HUES64 (cell line): ENCODE measurements at regions not wholly inside any gene's neighbourhood (a gene's known extent, or its start where the extent isn't known, plus 50 kb on each side); places are given as distances from the start of the nearest gene placed in this dataset.

Experiments
- H3K27ac ChIP-seq: 2 replicates; pipeline ENCODE4 v1.7.0; 2013; ENCODE audit warnings: low read depth, low read length, inconsistent platforms
- H3K27me3 ChIP-seq: 2 replicates; pipeline ENCODE4 v1.6.1; 2013; ENCODE audit warnings: mild to moderate bottlenecking, low read length; ENCODE audit not compliant: insufficient read depth
- H3K36me3 ChIP-seq: 2 replicates; pipeline ENCODE4 v1.6.1; 2013; ENCODE audit warnings: mild to moderate bottlenecking, low read length; ENCODE audit not compliant: insufficient read depth
- H3K4me1 ChIP-seq: 2 replicates; pipeline ENCODE4 v1.6.1; 2013; ENCODE audit warnings: mild to moderate bottlenecking, low read length, moderate library complexity; ENCODE audit not compliant: insufficient read depth
- H3K4me3 ChIP-seq: 2 replicates; pipeline ENCODE4 v1.5.1; 2013; ENCODE audit warnings: mild to moderate bottlenecking, low read length, moderate library complexity
- H3K9ac ChIP-seq: 2 replicates; pipeline ENCODE4 v1.6.1; 2013; ENCODE audit warnings: mild to moderate bottlenecking, low read depth, low read length
- H3K9me3 ChIP-seq: 2 replicates; pipeline ENCODE4 v1.6.1; 2013; ENCODE audit warnings: low read depth, low read length; ENCODE audit not compliant: insufficient read depth
- WGBS: fragments of 150-250, 120-280 bp; methylation state at CpG from one replicate; pipeline ENCODE4 v1.1.7; 2013; ENCODE audit warnings: missing lambda C conversion rate; 5-methylcytosine and 5-hydroxymethylcytosine counted together

DNA sequence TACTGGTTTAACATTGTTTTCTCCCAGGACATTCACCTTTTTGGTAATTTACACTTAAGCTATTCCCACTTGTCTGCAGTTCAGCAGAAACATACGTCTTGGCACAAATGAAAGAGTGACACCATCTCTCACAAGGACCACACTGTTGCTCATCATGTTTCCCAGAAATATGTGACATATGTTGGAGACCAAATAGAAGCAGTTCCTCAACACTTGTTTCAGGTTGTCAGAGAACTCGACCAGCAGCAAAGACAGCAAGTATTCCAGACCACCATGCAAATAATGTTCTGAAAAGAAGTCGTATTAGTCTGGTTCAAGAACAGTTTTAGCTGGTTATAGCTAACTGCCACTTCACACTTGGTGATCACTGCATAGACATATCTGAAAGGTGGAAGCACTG lies 81.3 kb upstream of the KLF6 start:
- Histone ChIP-seq H3K4me1 (no peaks in the 10 kb centered on the region), H3K27me3 (no peaks in the 10 kb centered on the region), H3K36me3 (no peaks in the 10 kb centered on the region), H3K4me3 (no peak overlapping the region), H3K9me3 (no peaks in the 10 kb centered on the region), H3K9ac (no peak overlapping the region), H3K27ac (no peak overlapping the region)
- 89% methylated on average over 3 of the region's 3 CpGs for WGBS

GRCh38 chr10:3865565-3865964 lies 80.6 kb upstream of the KLF6 start:
- H3K4me1 ChIP-seq = no peaks in the 10 kb centered on the region
- no peak overlapping the region for H3K9ac ChIP-seq
- H3K36me3 ChIP-seq = no peaks in the 10 kb centered on the region
- no peaks in the 10 kb centered on the region for H3K27me3 ChIP-seq
- H3K9me3 ChIP-seq = no peaks in the 10 kb centered on the region
- H3K27ac ChIP-seq = no peak overlapping the region
- 97% methylated on average over 2 of the region's 3 CpGs for WGBS
- H3K4me3 ChIP-seq = no peak overlapping the region

DNA sequence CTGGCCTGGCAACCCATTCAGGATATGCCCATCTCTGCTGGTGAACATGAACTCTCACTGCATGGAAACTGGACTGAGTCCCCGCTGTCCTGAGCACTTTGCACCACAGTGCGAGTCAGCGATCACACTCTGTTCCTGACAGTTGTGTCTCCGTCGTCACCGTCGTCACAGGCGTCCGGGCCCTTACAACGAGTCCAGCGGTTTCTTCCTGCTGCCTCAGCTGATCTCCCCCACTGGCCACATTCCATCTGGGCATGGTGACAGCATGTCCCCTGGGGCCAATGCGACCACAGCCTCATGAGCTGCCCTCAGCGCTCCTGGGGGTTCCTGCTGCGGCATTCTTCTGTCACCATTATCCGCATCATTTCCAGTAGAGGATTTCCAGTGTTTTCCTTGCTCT lies 76.8 kb upstream of the KLF6 start:
- no peak overlapping the region for H3K9ac ChIP-seq
- H3K36me3 ChIP-seq = no peaks in the 10 kb centered on the region
- 88% methylated on average over 15 of the region's 15 CpGs for WGBS
- H3K4me1 ChIP-seq = no peaks in the 10 kb centered on the region
- H3K27ac ChIP-seq = no peak overlapping the region
- no peak overlapping the region for H3K4me3 ChIP-seq
- H3K27me3 ChIP-seq = no peaks in the 10 kb centered on the region
- H3K9me3 ChIP-seq = no peaks in the 10 kb centered on the region

DNA sequence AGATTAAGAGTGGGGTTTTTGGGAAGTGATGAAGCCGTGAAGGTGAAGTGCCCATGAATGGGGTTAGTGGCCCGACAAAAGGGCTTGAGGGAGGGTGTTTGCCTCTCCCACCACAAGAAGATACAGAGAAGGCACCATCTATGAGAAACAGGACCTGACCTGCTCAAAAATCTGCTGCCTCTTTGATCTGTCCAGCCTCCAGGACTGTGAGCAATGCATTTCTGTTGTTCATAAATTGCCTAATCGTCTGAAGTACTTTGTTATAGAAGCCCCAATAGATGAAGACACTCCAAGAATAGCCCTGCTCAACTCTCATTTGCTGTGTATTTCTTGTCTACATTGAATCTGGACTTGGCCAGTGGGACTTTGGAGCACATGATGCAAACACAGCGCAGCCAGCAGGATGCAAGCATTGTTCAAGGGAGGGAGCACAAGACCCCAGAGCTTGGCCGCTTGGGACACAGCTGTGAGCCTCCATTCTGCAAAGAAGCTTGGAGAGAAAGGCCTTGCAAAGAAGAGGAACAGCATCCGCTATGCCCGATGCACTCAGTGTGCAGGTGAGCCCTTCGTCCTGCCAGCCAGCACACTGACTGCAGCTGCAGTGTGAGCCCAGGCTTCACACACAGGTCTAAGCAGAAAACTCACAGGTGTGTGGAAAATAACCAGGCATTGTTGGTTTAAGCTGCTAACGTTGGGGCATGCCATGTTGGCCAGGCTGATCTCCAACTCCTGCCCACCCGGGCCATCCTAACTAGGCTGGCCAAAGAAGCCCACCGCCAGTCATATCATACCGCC lies 73.2 kb upstream of the KLF6 start:
- Histone ChIP-seq H3K27me3 (no peaks in the 10 kb centered on the region), H3K9ac (no peak overlapping the region), H3K36me3 (no peaks in the 10 kb centered on the region), H3K4me3 (no peak overlapping the region), H3K4me1 (peaks cover 8% of the 10 kb centered on the region), H3K9me3 (no peaks in the 10 kb centered on the region), H3K27ac (no peak overlapping the region)
- 89% methylated on average over 12 of the region's 12 CpGs for WGBS

DNA sequence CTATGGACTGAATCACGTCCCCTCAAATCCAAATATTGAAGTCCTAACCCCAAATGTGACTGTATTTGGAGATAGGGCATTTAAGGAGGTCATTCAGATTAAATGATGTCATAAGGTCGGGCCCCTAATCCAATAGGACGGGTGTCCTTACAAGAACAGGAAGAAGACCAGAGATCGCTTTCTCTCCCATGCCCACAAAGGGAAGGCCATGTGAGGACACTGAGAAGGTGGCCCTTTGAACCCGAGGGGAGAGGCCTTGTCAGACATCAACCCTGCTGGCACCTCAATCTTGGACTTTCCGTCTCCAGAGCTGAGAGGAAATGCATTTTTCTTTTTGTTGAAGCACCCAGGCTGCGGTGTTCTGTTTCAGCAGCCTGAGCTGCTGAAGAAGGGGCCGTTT lies 72.3 kb upstream of the KLF6 start:
- no peak overlapping the region for H3K9ac ChIP-seq
- H3K27ac ChIP-seq = no peak overlapping the region
- peaks cover 17% of the 10 kb centered on the region for H3K4me1 ChIP-seq
- H3K27me3 ChIP-seq = no peaks in the 10 kb centered on the region
- H3K9me3 ChIP-seq = no peaks in the 10 kb centered on the region
- H3K36me3 ChIP-seq = no peaks in the 10 kb centered on the region
- WGBS = 86% methylated on average over 7 of the region's 8 CpGs
- no peak overlapping the region for H3K4me3 ChIP-seq

DNA sequence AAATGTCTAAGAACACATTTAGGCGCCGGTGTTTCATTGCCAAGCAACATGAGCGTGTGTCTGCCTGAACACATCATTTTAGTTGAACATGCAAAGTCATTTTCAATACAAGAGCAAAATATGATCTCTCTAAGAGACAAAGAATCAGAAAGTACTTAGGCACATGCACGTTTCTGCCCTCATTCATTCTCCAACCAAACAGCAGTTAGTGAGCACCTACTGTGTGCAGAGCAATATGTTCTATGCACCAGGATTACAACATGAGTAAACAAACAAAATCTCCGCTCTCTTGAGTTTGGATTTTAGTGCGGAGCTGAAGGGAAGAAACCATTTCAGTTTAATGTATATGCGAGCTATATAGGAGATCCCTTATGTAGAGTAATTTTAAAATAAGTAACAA lies 71.6 kb upstream of the KLF6 start:
- Histone ChIP-seq H3K4me3 (no peak overlapping the region), H3K27me3 (no peaks in the 10 kb centered on the region), H3K9me3 (no peaks in the 10 kb centered on the region), H3K27ac (no peak overlapping the region), H3K36me3 (no peaks in the 10 kb centered on the region), H3K4me1 (peaks cover 22% of the 10 kb centered on the region), H3K9ac (no peak overlapping the region)
- WGBS = 96% methylated on average over 6 of the region's 7 CpGs

DNA sequence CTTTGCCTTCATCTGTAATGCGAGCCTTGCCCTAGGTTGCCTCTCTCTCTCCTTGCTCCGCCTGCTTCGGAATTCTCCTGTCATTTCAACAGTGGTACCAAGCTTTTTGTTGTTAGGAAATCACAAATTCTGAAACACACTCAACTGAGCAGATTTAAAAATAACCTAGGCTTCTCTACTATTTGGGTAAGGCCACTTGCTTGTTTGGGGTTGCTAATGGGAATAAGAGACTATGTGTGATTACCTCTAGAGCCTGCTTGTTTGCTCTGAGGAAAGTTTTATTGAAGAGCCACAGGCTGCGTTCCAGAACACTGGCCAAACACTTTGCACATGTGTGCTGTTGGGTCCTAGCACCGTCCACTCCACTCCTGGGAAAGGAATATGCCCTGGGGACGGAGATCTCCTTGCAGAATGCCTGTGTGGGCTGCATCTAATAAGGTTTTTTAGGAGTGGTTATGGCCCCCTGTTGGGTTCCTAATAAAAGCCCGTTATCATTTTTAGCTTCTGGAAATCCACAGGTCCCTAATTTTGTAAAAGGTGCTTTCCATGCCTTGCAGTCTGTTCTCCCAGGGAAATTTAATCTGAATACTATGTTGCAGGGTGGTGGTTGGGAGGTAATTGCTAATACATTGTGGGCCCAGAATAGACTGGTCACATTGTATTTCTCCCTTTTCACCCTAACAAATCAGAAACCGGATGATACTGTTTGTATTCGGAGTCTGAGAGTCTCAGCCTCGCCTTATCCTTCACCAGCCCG lies 68.7 kb upstream of the KLF6 start:
- Histone ChIP-seq H3K9me3 (no peaks in the 10 kb centered on the region), H3K4me3 (no peak overlapping the region), H3K27ac (peak overlapping the region; percentile 4; the same call in 1 of the 2 replicates), H3K36me3 (no peaks in the 10 kb centered on the region), H3K4me1 (peaks cover 22% of the 10 kb centered on the region), H3K27me3 (no peaks in the 10 kb centered on the region), H3K9ac (no peak overlapping the region)
- WGBS = 72% methylated on average over 11 of the region's 11 CpGs

- H3K9ac ChIP-seq = no peak overlapping the region; the same call in 1 of the 2 replicates
- no peaks in the 10 kb centered on the region for H3K27me3 ChIP-seq
- 81% methylated on average over 10 of the region's 10 CpGs for WGBS
- no peaks in the 10 kb centered on the region for H3K36me3 ChIP-seq
- no peak overlapping the region for H3K27ac ChIP-seq
- H3K9me3 ChIP-seq = no peaks in the 10 kb centered on the region
- peaks cover 22% of the 10 kb centered on the region for H3K4me1 ChIP-seq
- no peak overlapping the region for H3K4me3 ChIP-seq
Observed at GRCh38 chr10:3853016-3853415, 68.0 kb upstream of the KLF6 start.

DNA sequence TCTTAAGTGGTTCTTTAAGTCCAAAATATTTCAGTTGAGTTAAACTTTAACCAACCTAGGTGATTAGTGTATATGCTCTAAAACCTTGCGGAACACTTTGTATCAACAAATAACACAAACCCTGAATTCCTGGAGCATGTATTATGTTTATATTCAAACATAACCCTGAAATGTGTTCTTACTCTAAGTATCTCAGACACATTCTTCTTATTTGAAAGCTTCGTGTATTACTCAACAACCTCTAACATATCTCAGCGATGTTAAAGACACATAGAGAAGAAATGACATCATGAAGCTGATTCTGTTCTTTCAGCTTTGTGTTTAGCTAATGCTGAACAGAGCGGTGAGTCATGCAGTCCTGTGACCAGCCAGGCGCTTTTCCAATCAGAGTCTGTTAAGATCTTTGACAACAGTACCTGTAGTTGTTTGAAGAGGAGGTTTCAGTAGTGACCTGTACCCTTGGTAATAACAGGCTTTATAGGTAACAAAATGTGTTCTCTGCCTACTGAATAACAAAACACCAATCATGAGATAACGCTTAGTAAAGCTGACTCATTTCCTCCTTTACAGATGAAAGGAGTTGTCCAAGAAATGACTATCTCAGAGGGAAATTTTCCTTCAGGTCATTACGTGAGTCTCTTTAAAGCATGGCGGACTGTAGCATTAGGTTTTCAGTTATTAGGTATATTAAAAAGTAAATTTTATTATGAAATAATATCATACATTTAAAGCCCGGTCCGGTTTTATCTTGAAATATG lies 67.3 kb upstream of the KLF6 start:
- WGBS = 61% methylated on average over 7 of the region's 10 CpGs
- Histone ChIP-seq H3K9me3 (no peaks in the 10 kb centered on the region), H3K36me3 (no peaks in the 10 kb centered on the region), H3K27me3 (no peaks in the 10 kb centered on the region), H3K4me1 (peaks cover 22% of the 10 kb centered on the region), H3K9ac (no peak overlapping the region; the same call in 1 of the 2 replicates), H3K4me3 (no peak overlapping the region), H3K27ac (peak overlapping the region; percentile 43)

DNA sequence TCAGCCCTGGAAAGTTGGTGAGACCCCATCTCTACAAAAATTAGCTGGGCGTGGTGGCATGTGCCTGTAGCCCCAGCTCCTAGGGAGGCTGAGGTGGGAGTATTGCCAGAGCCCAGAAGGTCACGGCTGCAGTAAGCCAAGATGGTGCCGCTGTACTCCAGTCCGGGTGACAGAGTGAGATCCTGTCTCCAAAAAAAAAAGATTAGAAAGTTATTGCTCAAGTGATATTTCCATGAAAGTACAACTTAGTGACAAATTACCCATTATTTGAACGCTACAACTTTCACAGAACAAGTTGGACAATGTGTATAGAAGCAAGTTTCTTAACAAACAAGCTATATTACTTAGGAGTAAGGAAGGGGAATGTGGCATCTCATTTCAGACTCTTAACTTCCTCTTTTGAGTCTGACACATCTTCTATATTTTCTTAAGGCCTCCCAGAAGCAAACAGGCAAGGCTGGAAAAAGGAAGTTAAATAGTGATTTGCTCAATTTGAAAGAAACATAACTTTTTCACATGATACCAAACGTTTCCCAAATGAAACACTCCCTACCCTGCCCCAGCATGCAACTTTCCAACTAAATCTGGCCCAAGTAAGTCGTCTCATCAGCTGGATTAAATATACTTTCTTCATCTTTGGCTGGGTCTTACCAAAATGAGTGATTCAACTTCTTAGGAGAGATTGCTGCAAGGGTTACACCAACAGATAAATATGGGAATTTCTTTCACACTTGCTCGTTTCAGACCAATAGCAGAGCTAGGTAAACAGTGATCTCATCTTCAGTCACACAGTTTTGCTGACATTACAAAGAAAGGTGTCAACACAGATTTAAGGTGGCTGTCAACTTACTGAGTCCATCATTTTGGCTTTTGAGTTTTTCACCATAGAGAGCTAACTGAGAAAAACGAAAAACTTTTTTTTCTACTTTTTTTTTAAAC lies 66.3 kb upstream of the KLF6 start:
- 82% methylated on average over 8 of the region's 9 CpGs for WGBS
- Histone ChIP-seq H3K36me3 (no peaks in the 10 kb centered on the region), H3K4me1 (peaks cover 22% of the 10 kb centered on the region), H3K9ac (no peak overlapping the region), H3K9me3 (no peaks in the 10 kb centered on the region), H3K27me3 (no peaks in the 10 kb centered on the region), H3K4me3 (no peak overlapping the region), H3K27ac (peak overlapping the region; percentile 43; the same call in 1 of the 2 replicates)
